ENCODE measurements at regions not wholly inside any gene's neighbourhood (a gene's known extent, or its start where the extent isn't known, plus 50 kb on each side); places are given as distances from the start of the nearest gene placed in this dataset.
"Not testable (repeated sequence)": the region's sequence is repeated elsewhere in the genome, so short reads cannot be mapped to it uniquely, and the experiment has no call there.

DNA sequence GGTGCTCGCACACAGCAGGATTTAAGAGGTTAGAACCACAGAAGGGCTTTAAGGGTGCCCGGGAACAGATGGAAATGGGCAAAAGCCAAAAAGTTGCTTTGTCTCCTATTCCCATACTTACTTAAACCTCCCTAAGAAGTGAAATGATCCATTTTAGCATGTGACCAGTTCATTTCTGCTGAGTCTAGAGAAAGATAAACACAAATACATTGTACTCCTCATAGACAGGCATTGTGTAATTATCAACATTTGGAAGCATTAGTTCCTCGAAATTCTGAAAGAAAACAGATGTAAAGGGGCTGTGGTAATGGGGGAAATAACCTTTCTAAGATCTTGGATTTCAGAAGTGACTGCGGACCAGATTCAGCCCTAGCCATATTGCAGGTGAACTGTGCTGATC, 178.3 kb downstream of the CYB561 start:
- no peak for DNase-seq

DNA sequence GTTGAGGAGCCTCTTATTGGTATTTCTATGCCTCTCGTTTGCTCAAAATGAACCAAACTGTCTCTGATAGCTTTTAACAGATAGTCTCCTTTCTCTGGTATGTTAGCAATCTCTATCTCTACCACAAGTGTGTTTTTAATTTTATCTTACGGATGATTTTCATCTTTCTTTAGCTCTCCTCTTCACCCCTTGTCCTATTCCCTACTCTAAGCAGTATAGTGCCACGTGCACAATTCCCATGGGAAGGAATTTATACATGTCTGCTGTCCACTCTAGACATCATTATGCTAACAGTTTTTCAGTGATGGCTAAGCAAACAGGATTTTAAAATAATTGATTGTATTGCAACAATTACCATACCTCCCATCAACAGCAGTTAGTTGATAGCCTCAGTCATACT, 177.3 kb downstream of the CYB561 start:
- no peak for DNase-seq

DNA sequence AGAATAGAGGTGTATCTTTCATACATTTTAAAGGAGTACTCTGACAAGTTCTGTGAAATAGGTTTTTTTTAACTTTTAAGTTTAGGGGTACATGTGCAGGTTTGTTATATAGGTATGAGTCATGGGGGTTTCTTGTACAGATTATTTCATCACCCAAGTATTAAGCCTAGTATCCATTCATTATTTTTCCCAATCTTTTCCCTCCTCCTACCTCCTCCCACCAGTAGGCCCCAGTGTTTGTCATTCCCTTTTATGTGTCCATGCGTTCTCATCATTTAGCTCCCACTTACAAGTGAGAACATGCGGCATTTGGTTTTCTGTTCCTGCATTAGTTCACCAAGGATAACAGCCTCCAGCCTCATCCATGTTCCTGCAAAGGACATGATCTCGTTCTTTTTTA, 175.5 kb downstream of the CYB561 start:
- no peak for DNase-seq

GRCh38 chr17:63274146-63274545, 172.0 kb downstream of the CYB561 start:
- DNase-seq = no peak

DNA sequence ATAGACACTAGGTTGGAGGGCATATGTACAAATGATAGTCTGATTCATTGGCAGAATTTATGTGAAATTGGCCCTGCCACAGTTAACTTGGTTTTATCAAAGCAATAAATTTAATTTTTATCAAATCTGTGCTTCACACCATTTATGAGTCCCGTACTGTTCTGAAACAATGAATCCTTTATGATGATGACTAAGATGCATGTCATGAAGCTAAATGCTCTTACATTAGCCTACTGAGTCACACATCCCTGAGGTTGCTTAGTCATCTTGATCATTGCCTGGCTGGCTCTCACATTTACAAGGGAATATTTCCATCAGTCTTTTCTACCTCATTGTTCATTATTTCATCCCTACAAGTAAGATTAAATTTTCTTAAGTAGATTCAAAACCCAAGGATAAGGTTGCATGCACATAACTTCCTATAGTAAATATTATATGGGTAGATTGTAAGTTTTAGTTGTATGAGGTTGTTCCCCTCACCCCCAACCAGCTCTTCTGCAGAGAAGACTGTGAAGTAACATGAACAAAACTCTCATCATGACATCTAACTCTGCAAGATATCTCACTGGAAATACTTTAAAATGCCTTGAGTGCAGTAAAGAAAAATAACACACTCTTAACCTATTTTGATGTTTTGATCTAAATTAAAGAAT, 170.7 kb downstream of the CYB561 start:
- no peak for DNase-seq

DNA sequence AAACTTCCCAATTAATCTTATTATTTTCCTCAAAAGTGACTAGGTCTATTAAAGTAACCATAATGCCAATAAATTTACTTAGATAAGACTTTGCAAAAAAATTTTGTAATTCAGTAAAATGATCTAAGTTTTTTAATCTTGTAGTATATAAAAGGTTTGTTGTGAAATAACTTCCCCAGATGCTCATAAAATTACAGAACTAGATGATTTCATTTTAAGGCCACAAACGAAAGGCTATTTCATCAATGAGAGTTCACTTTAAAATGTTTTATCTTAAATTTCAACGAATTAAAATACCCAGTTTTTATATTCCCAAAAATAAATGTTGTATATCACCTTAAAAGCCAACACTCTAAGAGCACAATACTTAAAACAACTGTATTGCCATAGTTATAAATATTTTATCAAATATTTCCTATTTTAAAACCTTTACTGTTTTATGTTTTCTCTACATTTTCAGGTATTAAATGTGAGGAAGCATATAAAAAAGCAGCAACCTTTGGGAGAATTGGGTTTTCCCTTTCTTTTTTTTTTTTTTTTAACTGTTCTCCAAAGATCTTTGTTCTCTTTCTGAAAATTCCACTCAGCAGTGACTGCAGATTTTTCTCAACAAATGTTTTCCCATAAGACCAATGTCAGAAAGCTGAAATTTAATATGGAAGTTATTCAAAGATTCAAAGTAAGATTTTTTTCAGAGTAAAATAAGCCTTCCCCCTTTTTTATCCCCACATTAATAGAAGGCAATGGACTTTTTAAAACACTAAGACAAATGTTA, 169.9 kb downstream of the CYB561 start:
- no peak for DNase-seq

DNA sequence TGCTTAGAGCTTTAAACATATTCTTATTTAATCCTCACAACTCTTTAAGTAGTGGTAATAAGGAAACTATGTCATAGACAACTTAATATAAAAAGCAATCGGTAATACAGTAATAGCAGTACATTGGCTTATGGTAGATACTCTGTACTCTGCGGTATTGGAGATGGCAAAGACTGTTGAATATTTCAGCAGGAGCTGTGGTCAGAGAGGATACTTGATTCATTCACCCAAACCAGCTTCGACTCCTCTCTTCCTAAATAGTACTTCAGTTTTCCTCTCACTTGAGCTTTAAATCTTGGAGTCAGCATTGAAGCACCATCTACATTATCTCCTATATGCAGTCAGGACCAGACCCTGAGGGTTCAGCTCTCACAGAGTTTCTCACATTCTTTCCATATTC, 169.3 kb downstream of the CYB561 start:
- no peak for DNase-seq

GRCh38 chr17:63277629-63278028, 168.5 kb downstream of the CYB561 start:
- no peak for DNase-seq

- no peak for DNase-seq
Observed at GRCh38 chr17:63278728-63279442, 167.2 kb downstream of the CYB561 start.

DNA sequence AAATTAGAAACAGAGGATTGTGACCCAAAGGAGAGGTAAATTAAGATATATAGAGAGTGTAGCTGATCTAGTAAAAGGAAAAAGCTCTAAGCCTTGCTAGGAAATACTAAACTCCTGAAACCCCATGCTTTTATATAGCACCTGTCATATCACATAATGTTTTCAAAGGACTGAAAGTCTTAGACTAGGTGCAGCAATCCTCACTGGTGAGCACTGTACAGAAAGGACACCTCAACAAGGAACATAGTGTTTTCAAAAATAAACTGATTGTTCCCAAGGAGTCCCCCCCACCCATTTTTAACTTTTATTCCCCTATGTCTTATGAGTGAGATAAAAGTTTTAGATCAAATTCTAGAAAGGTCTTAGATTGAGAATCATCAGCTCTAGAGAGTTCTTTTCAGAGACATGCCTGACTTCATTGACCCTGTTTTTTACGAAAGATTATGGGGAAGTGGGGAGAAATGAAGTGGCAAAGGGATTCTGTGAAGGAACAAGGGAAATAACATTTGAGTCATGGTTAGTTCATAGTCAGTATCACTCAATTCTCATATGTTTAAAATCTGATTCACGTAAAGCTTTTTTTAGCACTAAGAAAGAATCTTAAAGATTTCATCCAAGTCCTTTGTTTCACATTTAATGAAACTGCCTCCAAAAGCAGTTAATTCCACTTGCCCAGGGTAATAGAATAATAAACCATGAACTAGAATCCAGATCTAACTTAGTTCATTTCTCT, 166.4 kb downstream of the CYB561 start:
- no peak for DNase-seq

DNA sequence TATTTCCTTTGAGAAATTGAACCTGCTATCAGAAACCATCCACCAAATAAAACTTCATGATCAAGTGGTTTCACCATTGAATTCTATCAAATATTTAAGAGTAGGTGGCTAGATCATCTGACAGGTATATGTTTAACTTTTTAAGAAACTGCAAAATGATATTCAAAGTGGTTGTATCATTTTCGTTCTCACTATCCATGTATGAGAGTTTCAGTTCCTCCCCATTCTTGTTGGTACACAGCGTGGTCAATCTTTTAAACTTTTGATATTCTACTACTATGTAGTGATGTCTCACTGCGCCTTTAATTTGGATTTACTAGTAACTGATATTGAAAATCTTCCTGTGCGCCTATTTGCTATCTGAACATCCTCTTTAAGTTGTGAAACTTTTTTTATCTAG, 163.7 kb downstream of the CYB561 start:
- DNase-seq = no peak

DNA sequence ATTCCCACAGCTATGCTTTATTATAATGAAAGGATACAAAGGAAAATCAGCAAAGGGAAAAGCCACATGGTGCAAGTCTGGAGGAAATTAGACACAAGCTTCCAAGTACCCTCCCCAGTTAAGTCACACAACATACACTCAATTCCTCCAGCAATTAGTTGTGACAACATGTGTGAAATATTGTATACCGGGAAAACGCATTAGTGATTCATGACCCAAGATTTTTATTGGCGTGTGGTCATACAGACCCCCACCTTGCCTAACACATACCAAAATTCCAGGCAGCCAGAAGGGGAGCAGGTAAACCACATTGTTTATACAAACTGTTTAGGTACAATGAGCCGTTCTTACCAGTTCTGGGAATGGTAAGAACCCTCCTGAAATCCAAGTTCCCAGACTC, 160.6 kb downstream of the CYB561 start:
- DNase-seq = no peak

DNA sequence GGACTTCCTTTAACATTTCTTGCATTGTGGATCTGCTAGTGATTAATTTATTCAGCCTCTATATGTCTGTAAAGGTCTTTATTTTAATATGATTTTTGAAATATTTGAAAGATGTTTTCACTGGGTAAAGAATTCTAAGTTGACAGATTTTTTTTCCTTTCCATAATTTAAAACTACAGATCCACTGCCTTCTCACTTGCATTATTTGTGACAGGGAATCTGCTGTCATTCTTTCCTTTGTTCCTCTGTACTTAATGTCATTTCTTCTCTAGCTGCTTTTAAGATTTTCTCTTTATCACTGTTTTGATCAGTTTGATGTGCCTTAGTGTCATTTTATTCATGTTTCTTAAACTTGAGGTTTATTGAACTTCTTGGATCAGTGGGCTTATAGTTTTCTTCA, 159.9 kb downstream of the CYB561 start:
- DNase-seq = no peak

DNA sequence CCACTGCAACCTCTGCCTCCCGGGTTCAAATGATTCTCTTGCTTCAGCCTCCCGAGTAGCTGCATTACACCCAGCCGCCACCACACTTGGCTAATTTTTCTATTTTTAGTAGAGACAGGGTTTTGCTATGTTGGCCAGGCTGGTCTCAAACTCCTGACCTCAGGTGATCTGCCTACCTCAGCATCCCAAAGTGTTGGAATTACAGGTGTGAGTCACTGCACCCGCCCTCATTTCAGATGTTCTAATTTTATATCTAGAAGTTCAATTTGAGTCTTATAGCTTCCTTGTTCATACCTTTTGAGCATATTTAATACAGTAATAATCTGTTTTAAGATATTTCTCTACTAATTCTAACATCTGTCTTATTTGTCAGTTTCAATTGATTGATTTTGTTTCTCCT, 159.1 kb downstream of the CYB561 start:
- not testable (repeated sequence) for DNase-seq

DNA sequence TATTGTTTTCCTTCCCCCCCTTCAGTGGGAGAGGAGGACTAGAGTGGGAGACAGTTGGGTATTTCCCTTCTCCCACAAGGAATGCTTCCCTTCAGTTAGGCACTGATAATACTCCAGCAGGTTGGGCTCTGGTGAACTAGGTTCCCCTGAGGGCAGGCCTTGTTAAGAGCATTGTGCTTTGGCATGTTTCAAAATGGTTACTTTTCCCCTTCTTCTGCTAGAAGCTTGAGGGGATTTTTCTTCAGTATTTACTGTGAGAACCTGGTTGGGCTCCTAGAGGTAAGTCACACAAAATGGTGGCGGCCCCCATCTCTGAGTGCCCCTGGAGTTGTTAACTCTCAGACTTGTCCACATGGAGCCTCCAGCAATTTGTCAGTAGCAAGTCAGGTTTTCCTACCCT, 156.2 kb downstream of the CYB561 start:
- DNase-seq = no peak

DNA sequence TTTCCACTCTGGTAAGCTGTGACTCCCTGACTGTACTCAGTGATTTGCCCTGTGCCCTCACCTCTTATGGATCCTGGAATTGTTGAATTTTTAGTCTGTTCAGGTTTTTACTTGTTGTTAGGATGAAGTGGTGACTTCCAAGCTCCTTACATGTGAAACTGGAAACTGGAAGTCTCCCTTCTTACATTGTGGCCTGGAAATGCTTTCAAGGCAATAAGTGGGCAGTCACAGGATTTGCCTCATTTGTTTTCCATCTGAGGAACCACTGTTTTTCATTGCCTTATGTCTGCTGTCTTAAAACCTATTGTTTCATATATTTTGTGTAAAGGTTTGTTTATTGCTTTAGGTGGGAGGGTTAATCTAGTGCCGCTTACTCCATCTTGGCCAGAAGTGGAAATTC, 155.8 kb downstream of the CYB561 start:
- no peak for DNase-seq

GRCh38 chr17:63290784-63291183, 155.3 kb downstream of the CYB561 start:
- DNase-seq = no peak

- no peak for DNase-seq
Observed at GRCh38 chr17:63291258-63291657, 154.8 kb downstream of the CYB561 start.

DNA sequence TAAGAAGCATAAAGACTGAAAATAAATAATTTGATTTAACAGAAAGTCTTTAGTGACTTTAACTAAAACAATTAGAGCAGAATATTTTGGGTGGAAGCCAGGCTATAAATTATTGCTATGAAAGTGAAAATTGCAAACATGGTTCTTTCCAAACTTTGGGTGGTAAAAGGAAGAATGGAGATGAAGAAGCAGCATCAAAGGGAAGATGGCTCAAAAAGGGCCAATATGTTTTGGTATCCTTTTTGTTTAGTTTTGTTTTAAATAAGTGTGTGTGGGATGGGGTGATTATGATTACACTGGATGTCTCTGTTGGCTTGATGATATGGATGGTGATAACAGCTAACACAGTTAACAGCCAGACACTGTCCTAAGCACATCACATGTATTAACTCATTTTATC, 153.7 kb downstream of the CYB561 start:
- DNase-seq = no peak

DNA sequence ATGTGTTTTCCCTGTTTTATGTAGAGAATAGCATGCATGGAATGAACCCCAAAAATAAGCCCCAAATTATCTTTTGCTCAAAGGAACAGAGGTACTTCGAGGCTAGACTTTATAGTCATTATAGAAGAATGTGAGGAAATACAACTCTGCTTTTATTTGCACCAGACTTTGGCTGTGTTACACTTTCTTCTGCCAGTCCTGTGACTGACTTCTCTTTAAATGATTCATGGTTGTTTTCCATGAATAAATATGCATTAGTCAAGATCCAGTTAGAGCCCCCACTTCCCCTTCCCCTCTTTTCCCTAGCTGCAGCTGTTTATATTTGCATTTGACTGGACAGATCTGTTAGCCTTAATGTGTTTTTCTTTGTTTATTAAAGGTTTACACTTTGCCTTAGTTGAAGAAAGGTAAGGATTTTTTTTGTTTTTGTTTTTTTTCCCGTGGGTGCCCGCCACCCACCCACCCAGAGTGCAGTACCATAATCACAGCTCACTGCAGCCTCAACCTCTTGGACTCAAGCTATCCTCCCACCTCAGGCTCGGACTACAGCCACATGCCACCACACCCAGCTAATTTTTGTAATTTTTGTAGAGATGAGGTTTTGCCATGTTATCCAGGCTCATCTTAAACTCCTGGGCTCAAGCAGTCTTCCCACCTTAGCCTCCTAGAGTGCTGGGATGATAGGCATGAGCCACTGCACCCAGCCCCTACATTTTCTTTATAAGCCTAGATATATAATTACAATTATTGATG, 152.6 kb downstream of the CYB561 start:
- DNase-seq = no peak

DNA sequence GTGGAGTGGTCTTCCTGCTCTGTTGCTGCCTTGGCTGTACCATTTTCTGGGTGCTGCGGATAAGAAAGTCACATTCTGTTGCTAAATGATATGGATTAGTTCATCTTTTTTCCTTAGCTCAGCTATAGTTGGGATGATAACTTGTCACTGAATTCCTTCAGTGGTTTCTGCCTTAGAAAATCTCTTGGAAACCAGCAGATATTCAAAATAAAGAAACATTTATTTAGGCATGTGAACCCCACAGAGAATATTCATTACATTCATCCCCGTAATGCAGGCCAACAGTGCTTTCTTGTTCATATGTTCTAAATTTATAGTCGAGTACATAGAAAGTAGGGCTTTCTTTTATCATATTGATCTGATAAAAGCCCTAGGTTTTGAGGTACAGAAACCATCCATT, 151.3 kb downstream of the CYB561 start:
- DNase-seq = no peak

GRCh38 chr17:63295288-63295687, 150.8 kb downstream of the CYB561 start:
- DNase-seq = no peak
